NCI-H226 (cell line): ENCODE measurements at regions not wholly inside any gene's neighbourhood (a gene's known extent, or its start where the extent isn't known, plus 50 kb on each side); places are given as distances from the start of the nearest gene placed in this dataset.

Experiments used
- DNase-seq: peaks from one replicate; pipeline ENCODE4 v3.0.0-alpha.2; 2015

DNA sequence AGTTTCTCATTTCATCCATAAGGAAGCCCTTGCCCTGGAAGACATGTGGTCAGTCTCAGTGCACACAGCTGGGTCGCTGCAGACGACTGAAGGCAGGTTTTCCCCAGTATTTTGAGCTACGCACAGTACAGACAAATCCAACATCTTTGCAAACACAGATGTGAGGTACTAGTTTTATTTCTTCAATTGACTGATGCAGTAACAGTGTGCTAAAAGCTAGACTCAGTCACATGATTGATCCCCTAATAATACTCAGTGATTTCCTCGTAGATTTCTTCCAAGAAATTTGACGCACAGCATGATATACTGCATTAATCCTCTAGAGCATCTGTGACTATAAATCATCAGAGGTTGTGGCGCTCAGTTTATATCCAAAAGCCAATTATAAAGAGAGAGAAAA lies 346.1 kb downstream of the DIRAS2 start:
- no peak for DNase-seq

DNA sequence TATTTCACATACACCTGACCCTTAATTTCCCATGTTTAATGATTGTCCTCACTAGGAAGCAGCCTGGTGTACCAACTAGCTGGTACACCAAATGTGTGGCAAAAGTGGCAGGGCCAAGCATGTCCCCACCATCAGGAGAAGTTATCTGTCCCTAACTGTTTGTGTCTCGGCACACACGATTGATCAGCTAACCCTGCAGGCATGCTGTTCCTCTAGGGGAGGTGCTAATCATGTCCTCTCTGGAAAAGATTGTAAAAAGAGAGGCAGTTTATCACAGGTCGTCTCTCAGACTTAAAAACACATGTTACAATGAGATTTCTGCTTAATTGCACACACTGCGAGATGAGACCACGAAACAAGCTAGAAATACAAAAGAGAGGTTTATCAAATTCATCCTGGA lies 342.7 kb downstream of the DIRAS2 start:
- no peak for DNase-seq

DNA sequence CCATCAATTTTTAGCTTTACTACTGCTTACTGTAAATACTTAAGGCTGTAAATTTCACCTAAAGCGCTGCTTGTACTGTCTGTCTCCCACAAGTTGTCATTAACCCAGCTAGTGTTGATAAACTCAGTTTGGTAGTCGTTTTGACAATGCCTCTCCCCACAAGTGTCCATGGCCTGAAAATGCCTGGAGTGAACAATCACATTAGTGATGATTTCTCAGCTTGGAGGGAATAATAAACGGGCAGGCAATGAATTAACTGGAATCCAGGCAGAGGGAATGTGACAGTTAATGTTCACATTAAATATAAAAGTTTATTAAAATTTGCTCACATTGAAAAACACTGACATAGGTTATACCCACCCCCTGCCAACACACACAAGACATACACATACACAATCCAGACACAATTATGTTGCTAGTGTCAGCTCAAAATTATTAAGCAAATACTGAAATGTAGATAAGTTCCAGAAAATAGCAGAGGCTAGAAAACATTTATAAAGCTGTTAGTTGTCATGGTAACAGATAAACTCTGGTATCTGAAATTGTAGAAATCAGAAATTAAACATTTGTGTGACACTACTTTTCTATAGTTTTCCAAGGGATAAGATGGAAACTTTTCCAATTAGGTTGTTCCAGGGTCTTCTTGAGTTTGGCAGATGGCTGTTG lies 341.9 kb downstream of the DIRAS2 start:
- DNase-seq, result no peak

DNA sequence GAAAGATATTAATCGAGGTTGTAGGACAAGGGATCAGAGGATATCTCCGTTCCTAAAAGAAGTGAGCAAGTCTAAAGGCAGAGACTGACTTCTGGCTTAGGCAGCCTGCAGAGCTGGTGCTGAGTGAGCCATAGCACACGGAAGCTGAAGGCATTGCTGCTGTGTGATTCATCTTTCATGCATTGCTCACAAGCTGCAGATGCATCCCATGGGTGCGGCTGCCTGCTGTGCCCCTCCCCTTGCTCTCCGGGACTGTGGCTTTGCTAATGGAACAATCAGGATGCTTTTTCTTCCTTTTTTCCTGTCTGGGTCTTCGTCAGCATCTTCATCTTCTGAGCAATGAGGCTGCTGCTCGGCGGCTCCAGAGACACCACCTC lies 341.4 kb downstream of the DIRAS2 start:
- peak; percentile 94 for DNase-seq

GRCh38 chr9:90303655-90304054 lies 339.0 kb downstream of the DIRAS2 start:
- no peak for DNase-seq

GRCh38 chr9:90306158-90306557 lies 336.5 kb downstream of the DIRAS2 start:
- no peak for DNase-seq

DNA sequence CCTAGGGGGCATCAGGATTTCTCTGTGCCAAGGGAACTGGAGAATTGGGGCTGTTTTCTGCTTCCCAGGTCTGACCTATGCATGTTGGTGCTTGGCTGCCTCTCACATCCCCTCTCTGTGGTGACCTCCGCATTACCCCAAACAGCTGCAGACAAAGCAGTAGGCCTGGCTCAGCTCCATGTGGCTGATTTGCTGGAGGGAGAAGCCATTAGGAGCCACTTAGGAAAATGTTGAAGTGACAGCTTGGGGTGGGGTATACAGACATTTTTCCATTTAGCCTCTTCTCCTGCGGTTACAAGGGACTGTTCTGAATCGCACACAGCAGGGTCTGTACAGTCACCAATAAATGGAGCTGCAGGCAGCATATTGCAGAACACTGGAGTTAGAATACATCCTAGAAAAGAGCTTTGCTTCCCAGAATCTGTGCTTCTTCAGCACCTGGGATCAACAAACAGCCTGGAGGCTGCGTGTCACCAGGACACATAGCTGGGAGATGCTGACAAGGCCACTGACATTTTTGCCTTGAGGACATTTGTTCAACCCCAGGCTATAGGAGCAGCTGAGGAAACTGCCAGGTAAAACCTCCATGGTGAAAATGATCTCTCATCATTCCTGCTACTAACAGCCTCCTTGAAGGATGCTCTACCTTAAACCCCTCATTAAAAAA lies 335.3 kb downstream of the DIRAS2 start:
- no peak for DNase-seq

DNA sequence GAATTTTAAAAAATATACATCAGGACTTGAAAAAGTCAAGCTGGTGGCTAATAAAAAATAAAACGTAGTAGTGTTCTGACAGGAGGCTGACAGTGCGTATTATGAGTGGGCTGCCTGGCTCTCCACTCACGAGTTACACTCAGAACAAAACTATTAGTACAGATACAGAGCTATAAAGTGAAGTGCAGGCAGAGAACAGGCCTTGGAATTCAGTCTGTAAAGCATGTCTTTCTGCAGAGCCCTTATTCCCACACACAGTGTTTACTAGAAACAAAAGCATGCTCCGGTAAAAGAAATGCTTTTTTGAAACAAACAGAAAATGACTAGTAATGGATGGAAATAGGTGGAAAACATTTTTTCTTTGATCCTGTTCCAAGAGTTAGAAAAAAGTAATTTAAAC lies 334.7 kb downstream of the DIRAS2 start:
- DNase-seq, result no peak

DNA sequence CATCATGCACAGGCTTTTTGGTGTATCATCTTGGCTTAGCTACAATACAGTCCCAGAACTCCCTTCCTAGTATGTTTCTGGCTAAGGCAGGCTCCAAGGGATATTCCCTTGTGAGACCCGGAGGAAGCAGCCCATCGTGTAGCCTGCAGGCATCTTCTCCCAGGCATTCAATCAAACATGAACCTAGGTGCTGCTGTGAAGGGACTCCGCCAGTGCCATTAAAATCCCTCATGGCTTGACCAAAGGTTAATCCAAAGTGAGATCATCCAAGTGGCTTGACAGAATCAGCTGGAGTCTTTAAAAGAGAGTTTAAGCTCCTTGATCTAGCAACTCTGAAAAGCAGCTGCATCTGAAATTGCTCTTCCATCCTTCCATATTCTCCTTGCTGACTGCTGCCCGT lies 333.9 kb downstream of the DIRAS2 start:
- no peak for DNase-seq

GRCh38 chr9:90309809-90310520 lies 332.7 kb downstream of the DIRAS2 start:
- DNase-seq, result no peak

DNA sequence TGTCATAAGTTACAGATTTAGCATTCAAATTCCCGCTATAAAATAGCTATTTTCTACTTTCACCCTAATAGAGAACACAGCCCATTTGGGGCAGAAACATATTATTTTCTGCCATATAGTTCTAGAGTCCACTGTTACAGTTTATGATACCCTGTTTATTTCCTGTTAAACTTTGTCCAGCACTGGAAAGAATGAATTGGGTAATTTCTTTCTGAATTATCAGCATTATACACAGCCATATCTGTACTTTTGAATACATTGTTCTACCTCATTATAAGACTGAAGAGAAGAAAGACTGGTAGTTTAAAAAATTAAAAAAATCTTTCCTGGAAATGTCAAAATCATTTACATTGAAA lies 332.1 kb downstream of the DIRAS2 start:
- no peak for DNase-seq

DNA sequence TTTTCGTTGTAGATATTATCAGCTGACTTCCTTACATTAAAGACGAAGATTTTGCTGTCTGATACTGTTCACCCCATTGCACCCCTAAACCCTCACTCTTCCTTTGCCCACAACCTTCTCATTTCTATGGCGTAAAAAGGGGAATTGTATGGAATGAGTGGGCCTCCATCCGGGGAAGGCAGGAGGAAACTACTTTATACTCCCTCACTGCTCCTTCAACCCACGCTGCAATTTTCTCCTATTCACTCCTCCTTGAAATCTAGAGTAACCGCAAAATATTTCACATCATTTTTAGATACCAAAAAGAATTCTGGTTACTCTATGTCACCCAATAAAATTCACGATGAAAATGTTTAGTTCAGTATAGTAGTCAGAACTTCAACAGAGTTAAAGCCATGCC lies 330.8 kb downstream of the DIRAS2 start:
- no peak for DNase-seq

DNA sequence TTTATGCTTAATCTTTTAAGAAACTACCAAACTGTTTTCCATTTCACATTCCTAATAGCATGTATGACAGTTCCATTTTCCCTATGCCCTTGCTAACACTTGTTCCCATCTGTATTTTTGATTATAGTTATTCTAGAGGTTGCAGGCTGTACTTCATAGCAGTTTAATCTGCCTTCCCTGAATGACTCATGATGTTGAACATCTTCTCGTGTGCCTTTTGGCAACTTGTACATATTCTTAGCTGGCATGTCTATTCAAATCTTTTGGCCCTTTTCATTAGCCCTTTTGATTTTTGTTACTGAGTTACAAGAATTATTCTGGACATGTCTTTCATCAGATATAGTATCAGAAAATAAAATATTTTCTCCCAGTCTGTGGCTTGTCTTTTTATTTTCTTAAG lies 320.3 kb downstream of the DIRAS2 start:
- peak; percentile 36 for DNase-seq

GRCh38 chr9:90325913-90326653 lies 316.5 kb downstream of the DIRAS2 start:
- no peak for DNase-seq

DNA sequence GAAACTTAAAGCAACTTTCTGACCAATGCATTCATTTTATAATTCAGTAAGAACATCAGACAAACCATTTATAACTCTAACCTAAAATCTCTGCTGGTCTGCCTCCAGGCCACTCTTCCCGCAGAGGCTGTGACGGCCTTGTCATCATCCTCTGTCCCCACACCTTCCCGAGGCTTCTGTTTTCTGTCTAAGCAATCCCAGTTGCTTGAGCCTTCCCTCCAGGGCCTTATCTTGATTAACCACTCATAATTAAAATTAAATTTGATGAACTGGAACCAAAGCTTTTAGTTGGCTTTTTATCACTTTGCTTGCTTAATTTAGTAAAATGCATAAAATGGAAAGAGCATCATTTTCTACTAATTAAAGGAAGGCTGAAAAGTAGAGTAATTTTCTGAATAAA lies 312.4 kb downstream of the DIRAS2 start:
- DNase-seq, result no peak

DNA sequence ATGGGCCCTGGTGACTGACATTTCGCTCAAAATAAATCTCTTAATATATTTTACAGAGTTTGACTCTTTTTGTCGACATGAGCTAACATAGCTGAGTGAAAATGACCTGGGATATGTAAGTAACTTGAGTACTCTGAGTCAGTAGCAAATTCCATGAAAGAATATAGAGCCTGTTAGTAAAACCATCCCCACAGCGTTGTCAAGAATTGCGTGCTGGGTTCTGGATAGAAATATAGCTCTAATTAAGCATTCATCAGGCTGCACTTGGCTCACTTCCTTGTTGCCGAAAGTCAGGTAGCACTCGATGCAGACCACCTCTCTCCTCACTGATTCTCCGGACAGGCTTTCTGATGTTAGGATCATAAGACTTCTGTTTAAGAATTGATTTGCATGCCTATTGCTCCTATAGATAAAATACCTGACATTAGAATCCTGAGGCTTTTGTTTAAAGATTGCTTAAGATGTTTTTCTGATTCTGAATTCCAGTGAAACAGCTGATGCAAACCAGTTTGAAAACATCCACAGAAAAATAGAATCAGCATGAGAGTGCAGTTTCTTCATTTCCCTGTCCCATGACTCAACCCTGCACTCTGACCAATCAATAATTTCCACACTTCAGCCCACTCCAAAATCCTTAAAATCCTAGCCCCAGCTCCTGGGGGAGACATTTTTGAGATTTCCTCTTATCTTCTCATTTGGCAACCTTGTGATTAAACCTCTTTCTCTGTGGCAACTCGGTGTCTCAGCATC lies 310.6 kb downstream of the DIRAS2 start:
- DNase-seq, result peak; percentile 36

DNA sequence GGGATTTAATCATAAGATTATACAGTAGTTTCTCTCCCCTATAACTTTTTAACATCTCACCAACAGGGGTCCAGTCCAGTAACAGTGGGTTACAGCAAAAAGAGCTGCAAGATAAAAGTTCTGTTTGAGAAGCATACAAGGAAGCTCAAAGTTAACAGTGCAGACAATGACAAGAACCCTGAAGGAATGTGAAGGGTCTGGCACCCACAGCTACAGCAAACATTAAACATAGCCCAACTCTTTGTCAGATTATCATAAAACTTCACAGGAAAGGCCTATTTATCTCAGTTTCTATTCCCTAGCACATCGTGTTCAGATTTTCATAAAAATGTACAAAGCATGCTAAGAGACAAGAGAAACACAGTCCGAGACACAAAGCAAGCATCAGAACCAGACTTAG lies 309.4 kb downstream of the DIRAS2 start:
- DNase-seq, result no peak

DNA sequence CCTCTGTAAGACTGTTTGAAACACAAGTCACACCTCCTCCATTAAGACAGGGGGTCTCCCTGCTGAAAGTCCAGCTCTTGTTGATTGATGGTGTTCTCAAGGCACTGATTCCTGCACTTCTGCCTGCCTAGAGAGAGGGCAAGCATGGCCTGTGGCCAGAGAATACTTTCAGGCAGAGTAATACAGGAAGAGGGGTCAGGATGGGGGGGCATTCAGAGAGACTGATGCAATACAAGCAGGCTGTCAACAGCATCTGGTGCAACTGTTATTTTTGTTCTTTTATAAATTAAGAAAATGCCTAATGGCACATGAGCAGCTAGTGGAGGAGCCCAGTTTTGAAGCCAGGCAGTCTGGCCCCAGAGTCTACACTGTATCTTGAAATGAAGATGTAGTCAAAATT lies 302.2 kb downstream of the DIRAS2 start:
- DNase-seq, result peak; percentile 74

DNA sequence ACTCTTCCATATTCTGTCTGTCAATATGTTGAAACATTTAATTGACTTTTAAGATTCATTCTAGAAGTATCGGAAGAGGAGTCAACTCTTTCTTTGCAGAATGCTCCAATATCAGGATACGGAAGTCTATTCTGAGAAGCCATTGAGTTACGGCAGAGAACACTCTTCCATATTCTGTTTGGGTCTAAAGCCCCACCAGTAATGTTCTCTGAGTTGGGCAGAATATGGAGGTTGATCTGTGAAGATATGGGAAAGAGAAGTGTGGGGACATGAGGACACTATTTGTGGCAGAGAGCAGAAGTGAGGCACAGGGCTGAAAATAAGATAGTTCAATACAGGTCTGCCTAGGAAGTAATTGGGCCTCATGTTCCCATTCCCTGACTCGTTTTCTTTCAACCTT lies 300.0 kb downstream of the DIRAS2 start:
- no peak for DNase-seq

- no peak for DNase-seq
Measured at GRCh38 chr9:90343366-90343765, 299.3 kb downstream of the DIRAS2 start.

GRCh38 chr9:90343991-90344390 lies 298.6 kb downstream of the DIRAS2 start:
- DNase-seq, result peak; percentile 69

DNA sequence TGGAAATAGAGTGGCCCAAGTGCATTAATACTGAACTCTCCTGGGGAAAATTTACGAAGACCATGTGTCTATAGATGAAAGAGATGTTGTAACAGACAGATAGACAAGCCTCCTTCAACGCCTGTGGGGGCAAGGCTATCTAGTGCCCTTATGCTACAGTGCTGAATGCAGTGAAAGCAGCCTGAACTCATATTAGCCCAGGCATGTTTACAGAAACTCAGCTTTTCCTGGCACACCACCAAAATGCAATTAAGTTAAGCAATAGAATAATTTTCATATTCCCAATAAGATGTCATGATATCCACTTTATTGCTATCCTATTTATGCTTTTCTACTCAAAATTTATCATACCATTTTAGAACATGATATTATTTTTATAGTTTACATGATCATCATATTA lies 277.0 kb downstream of the DIRAS2 start:
- DNase-seq, result peak; percentile 9

- DNase-seq, result peak; percentile 47
Measured at GRCh38 chr9:90368241-90368640, 274.4 kb downstream of the DIRAS2 start.
